SU-DHL-6 (cell line): ENCODE measurements at regions not wholly inside any gene's neighbourhood (a gene's known extent, or its start where the extent isn't known, plus 50 kb on each side); places are given as distances from the start of the nearest gene placed in this dataset.

Experiments used
- H2AFZ ChIP-seq: fragments of 200-600 bp; sonication (generic); 2 replicates; pipeline ENCODE4 v1.6.1; 2014; ENCODE audit warnings: low read depth, mild to moderate bottlenecking, moderate library complexity, mixed read lengths, antibody characterized with exemption, low read length; ENCODE audit not compliant: severe bottlenecking
- H3F3A ChIP-seq: fragments of 200-600 bp; shearing (Covaris generic); 2 replicates; pipeline ENCODE4 v1.6.0; 2016; ENCODE audit warnings: antibody characterized with exemption, mild to moderate bottlenecking; ENCODE audit not compliant: insufficient read depth
- H3K27ac ChIP-seq: fragments of 200-600 bp; sonication (generic); 2 replicates; pipeline ENCODE4 v1.5.1; 2016; ENCODE audit warnings: low read depth, mild to moderate bottlenecking, low read length, moderate library complexity, mixed read lengths
- H3K27me3 ChIP-seq: fragments of 200-600 bp; sonication (generic), shearing (Covaris generic); 2 replicates; pipeline ENCODE4 v1.6.0; 2014; ENCODE audit warnings: mild to moderate bottlenecking, low read length
- H3K36me3 ChIP-seq: fragments of 200-600 bp; sonication (generic); 2 replicates; pipeline ENCODE4 v1.6.1; 2014; ENCODE audit warnings: mild to moderate bottlenecking, low read length, mixed read lengths
- H3K4me2 ChIP-seq: fragments of 300-600, 200-600 bp; shearing (Covaris generic), sonication (generic); 2 replicates; pipeline ENCODE4 v1.6.0; 2014; ENCODE audit warnings: low read length, low read depth, mild to moderate bottlenecking; ENCODE audit not compliant: poor library complexity, severe bottlenecking
- H3K4me3 ChIP-seq: fragments of 200-600 bp; sonication (generic); 2 replicates; pipeline ENCODE4 v1.5.1; 2014; ENCODE audit warnings: antibody characterized with exemption, low read length, mild to moderate bottlenecking, mixed read lengths; ENCODE audit not compliant: insufficient read depth, poor library complexity, severe bottlenecking
- H3K79me2 ChIP-seq: fragments of 200-600 bp; sonication (generic); 2 replicates; pipeline ENCODE4 v1.6.1; 2014; ENCODE audit warnings: mild to moderate bottlenecking, low read length, moderate library complexity; ENCODE audit not compliant: insufficient read depth
- H3K9ac ChIP-seq: fragments of 200-600 bp; sonication (generic); 2 replicates; pipeline ENCODE4 v1.7.0; 2014; ENCODE audit warnings: mild to moderate bottlenecking, low read length
- H3K9me2 ChIP-seq: fragments of 200-600 bp; sonication (generic); replicated peaks from 2 replicates; pipeline ENCODE4 v1.6.1; 2014; ENCODE audit warnings: low read length; ENCODE audit not compliant: insufficient read depth
- H3K9me3 ChIP-seq: fragments of 200-600 bp; sonication (generic); 2 replicates; pipeline ENCODE4 v1.6.1; 2014; ENCODE audit warnings: low read length, mixed read lengths; ENCODE audit not compliant: insufficient read depth
- H4K20me1 ChIP-seq: fragments of 200-600 bp; sonication (generic); 2 replicates; pipeline ENCODE4 v1.6.1; 2014; ENCODE audit warnings: low read depth, mild to moderate bottlenecking, antibody characterized with exemption, low read length, moderate library complexity, mixed read lengths
- CTCF ChIP-seq: fragments of 200-600 bp; sonication (generic); IDR thresholded peaks from one replicate; pipeline ENCODE4 v1.5.1; 2017; ENCODE audit warnings: antibody characterized with exemption, mild to moderate bottlenecking, low read length, moderate library complexity; ENCODE audit not compliant: insufficient read depth, poor library complexity, severe bottlenecking
- EZH2phosphoT487 ChIP-seq: fragments of 200-600 bp; sonication (generic), shearing (Covaris generic); conservative IDR thresholded peaks from 2 replicates; pipeline ENCODE4 v1.6.1; 2018; ENCODE audit warnings: mild to moderate bottlenecking, antibody characterized with exemption, low read length, moderate library complexity, mixed read lengths

DNA sequence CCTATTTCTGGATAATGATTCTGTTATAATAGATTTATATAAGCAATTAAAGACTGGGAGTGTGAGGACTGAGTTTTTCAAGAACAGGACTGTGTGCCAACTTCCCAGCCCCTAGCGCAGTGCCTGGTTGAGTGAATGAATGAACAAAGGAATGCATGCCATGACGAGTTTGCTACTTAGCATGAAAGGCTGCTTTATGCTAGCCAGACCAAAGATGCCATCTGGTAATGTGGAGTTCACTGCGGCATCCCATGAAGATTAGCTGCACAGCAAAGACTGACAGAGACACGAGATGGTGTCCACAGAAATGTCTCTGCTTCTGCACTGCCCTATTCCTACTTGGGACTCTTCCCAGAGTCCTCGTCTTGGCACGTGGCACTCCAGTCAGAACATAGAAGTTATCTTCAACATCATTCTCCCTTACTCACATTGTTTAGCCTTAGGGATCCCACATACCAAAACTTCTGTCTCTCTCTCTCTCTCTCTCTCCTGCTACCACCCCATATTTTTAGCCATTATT is 283.9 kb upstream of the CTNNB1 start:
- no peak overlapping the region for H2AFZ ChIP-seq
- no peaks in the 10 kb centered on the region for H3K9me2 ChIP-seq
- H3K9ac ChIP-seq, result no peak overlapping the region
- H3K4me2 ChIP-seq, result no peak overlapping the region
- TF ChIP-seq CTCF, result no peak
- no peak for TF ChIP-seq EZH2phosphoT487
- no peak overlapping the region for H3K4me3 ChIP-seq
- no peaks in the 10 kb centered on the region for H3K79me2 ChIP-seq
- H3K27ac ChIP-seq, result no peak overlapping the region
- no peaks in the 10 kb centered on the region for H3K27me3 ChIP-seq
- no peaks in the 10 kb centered on the region for H3K9me3 ChIP-seq
- H4K20me1 ChIP-seq, result no peaks in the 10 kb centered on the region
- no peaks in the 10 kb centered on the region for H3K36me3 ChIP-seq
- no peaks in the 10 kb centered on the region for H3F3A ChIP-seq

- Histone ChIP-seq H3K27ac (no peak overlapping the region), H2AFZ (no peak overlapping the region), H3K9me3 (no peaks in the 10 kb centered on the region), H3K9ac (no peak overlapping the region), H3K9me2 (no peaks in the 10 kb centered on the region), H3K4me2 (no peak overlapping the region), H3F3A (no peaks in the 10 kb centered on the region), H3K27me3 (no peaks in the 10 kb centered on the region), H3K36me3 (no peaks in the 10 kb centered on the region), H3K79me2 (no peaks in the 10 kb centered on the region), H4K20me1 (no peaks in the 10 kb centered on the region), H3K4me3 (no peak overlapping the region)
- no peak for TF ChIP-seq EZH2phosphoT487
- no peak for TF ChIP-seq CTCF
These were observed 279.3 kb upstream of the CTNNB1 start for GRCh38 chr3:40920041-40920440.

DNA sequence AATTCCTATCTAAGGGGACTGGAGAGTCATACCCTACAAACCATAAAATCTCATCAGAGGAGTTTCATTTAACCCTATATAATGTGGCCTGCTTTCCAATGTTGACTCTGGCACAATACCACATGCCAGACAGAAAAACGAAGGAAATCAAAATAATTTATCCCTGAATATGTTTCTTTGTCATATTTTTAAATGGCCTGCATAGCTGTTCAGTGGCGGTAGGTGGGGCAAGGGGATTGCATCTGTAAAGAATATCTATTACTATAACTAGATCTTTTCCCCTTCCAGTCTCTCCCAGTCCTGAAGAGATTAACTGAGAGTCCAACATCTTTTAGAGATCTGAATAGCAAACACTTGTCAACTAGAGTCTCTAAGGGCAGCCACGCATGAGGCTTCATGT is 278.1 kb upstream of the CTNNB1 start:
- H3K9ac ChIP-seq, result no peak overlapping the region
- no peak overlapping the region for H3K4me3 ChIP-seq
- no peak overlapping the region for H2AFZ ChIP-seq
- H3K27me3 ChIP-seq, result no peaks in the 10 kb centered on the region
- H3F3A ChIP-seq, result no peaks in the 10 kb centered on the region
- TF ChIP-seq CTCF, result no peak
- no peak for TF ChIP-seq EZH2phosphoT487
- H3K27ac ChIP-seq, result no peak overlapping the region
- H3K36me3 ChIP-seq, result no peaks in the 10 kb centered on the region
- H3K9me2 ChIP-seq, result no peaks in the 10 kb centered on the region
- no peaks in the 10 kb centered on the region for H4K20me1 ChIP-seq
- H3K9me3 ChIP-seq, result no peaks in the 10 kb centered on the region
- H3K79me2 ChIP-seq, result no peaks in the 10 kb centered on the region
- H3K4me2 ChIP-seq, result no peak overlapping the region

DNA sequence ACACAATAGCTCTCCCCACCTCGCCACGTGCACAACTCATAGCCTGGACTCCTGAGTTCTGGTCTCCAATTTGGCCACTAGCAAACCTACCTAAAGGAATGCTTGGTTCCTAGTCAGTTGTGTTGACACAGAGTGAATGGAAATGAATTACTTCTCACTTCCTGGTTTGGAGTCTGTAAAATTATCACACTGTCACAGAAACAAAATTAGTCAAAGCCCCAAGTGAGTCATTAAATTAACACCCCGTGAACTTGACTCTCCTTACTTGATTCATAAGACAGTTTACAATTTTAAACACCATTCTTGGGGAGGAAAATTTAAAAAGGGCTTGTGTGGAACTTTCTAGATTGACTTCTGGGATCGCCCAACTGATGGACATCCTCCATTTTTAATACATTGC is 276.2 kb upstream of the CTNNB1 start:
- no peak for TF ChIP-seq CTCF
- no peak for TF ChIP-seq EZH2phosphoT487
- Histone ChIP-seq H2AFZ (no peak overlapping the region), H3K36me3 (no peaks in the 10 kb centered on the region), H3K9me2 (no peaks in the 10 kb centered on the region), H3K79me2 (no peaks in the 10 kb centered on the region), H4K20me1 (no peaks in the 10 kb centered on the region), H3F3A (no peaks in the 10 kb centered on the region), H3K4me2 (no peak overlapping the region), H3K4me3 (no peak overlapping the region), H3K27me3 (no peaks in the 10 kb centered on the region), H3K9ac (no peak overlapping the region), H3K9me3 (no peaks in the 10 kb centered on the region), H3K27ac (no peak overlapping the region)
